Smooth muscle cell (in vitro differentiated cells): ENCODE measurements at regions not wholly inside any gene's neighbourhood (a gene's known extent, or its start where the extent isn't known, plus 50 kb on each side); places are given as distances from the start of the nearest gene placed in this dataset.
A peak's percentile ranks its signal among the peaks of the same experiment; 100 is the strongest.

Source experiments
- DNase-seq: peaks from one replicate; lab custom pipeline; 2025; ENCODE audit not compliant: unreplicated experiment; lab: John Stamatoyannopoulos, UW
- H2AFZ ChIP-seq: fragments of 200-600 bp; sonication (generic); 2 replicates; pipeline ENCODE4 v1.6.0; 2016; ENCODE audit warnings: antibody characterized with exemption, low read depth, mild to moderate bottlenecking
- H3F3A ChIP-seq: fragments of 200-600 bp; sonication (generic); 2 replicates; pipeline ENCODE4 v1.6.0; 2017; ENCODE audit warnings: antibody characterized with exemption, low read depth
- H3K27ac ChIP-seq: fragments of 200-600 bp; sonication (generic); 2 replicates; pipeline ENCODE4 v1.5.1; 2016; ENCODE audit warnings: low read depth, mild to moderate bottlenecking
- H3K27me3 ChIP-seq: fragments of 200-600 bp; sonication (generic); 2 replicates; pipeline ENCODE4 v1.6.1; 2016; ENCODE audit warnings: low read depth, mild to moderate bottlenecking
- H3K36me3 ChIP-seq: fragments of 200-600 bp; sonication (generic); 2 replicates; pipeline ENCODE4 v1.5.1; 2016; ENCODE audit warnings: low read depth
- H3K4me1 ChIP-seq: fragments of 200-600 bp; sonication (generic); 2 replicates; pipeline ENCODE4 v1.5.1; 2016; ENCODE audit warnings: low read depth
- H3K4me2 ChIP-seq: fragments of 200-600 bp; sonication (generic); 2 replicates; pipeline ENCODE4 v1.6.0; 2016; ENCODE audit warnings: mild to moderate bottlenecking
- H3K4me3 ChIP-seq: fragments of 200-600 bp; sonication (generic); 2 replicates; pipeline ENCODE4 v1.5.1; 2016; ENCODE audit warnings: mild to moderate bottlenecking
- H3K79me2 ChIP-seq: fragments of 200-600 bp; sonication (generic); 2 replicates; pipeline ENCODE4 v1.6.0; 2016; ENCODE audit warnings: low read depth, mild to moderate bottlenecking
- H3K9ac ChIP-seq: fragments of 200-600 bp; sonication (generic); 2 replicates; pipeline ENCODE4 v1.6.0; 2016; ENCODE audit warnings: low read depth
- H3K9me3 ChIP-seq: fragments of 200-600 bp; sonication (generic); replicated peaks from 2 replicates; pipeline ENCODE4 v1.5.1; 2016; ENCODE audit warnings: low read depth
- H4K20me1 ChIP-seq: fragments of 200-600 bp; sonication (generic); 2 replicates; pipeline ENCODE4 v1.6.0; 2016; ENCODE audit warnings: low read depth
- CTCF ChIP-seq: fragments of 200-600 bp; sonication (generic); IDR thresholded peaks from 2 replicates; pipeline ENCODE4 v1.5.1; 2017; ENCODE audit warnings: borderline replicate concordance, mild to moderate bottlenecking, antibody characterized with exemption; ENCODE audit not compliant: insufficient read depth, poor library complexity, severe bottlenecking
- WGBS: methylation state at CpG from one replicate; pipeline ENCODE4 v1.1.7; 2016; ENCODE audit warnings: low lambda C conversion rate; 5-methylcytosine and 5-hydroxymethylcytosine counted together

GRCh38 chr10:63716016-63716580, 194.9 kb downstream of the REEP3 start:
- no peak overlapping the region for H3K27ac ChIP-seq
- no peaks in the 10 kb centered on the region for H3K36me3 ChIP-seq
- no peaks in the 10 kb centered on the region for H3K79me2 ChIP-seq
- no peak overlapping the region for H3K9ac ChIP-seq
- no peak overlapping the region for H3K4me3 ChIP-seq
- TF ChIP-seq CTCF: no peak
- 90% methylated on average over 4 of the region's 4 CpGs for WGBS
- no peaks in the 10 kb centered on the region for H3K9me3 ChIP-seq
- no peak overlapping the region for H2AFZ ChIP-seq
- H3K4me1 ChIP-seq: peaks cover 37% of the 10 kb centered on the region
- H3K27me3 ChIP-seq: no peaks in the 10 kb centered on the region
- H4K20me1 ChIP-seq: no peaks in the 10 kb centered on the region
- no peak for DNase-seq
- H3F3A ChIP-seq: peaks cover 21% of the 10 kb centered on the region
- H3K4me2 ChIP-seq: no peak overlapping the region

- Histone ChIP-seq H2AFZ (no peak overlapping the region), H3K27me3 (no peaks in the 10 kb centered on the region), H3K79me2 (no peaks in the 10 kb centered on the region), H3K9ac (no peak overlapping the region), H3K4me2 (no peak overlapping the region), H3K27ac (no peak overlapping the region), H3K9me3 (no peaks in the 10 kb centered on the region), H3K4me1 (peaks cover 27% of the 10 kb centered on the region), H3K36me3 (no peaks in the 10 kb centered on the region), H3F3A (peaks cover 16% of the 10 kb centered on the region), H3K4me3 (no peak overlapping the region), H4K20me1 (no peaks in the 10 kb centered on the region)
- 90% methylated on average over 11 of the region's 11 CpGs for WGBS
- no peak for DNase-seq
- TF ChIP-seq CTCF: no peak
Observed at GRCh38 chr10:63717027-63717715, 196.0 kb downstream of the REEP3 start.

GRCh38 chr10:63718006-63718405, 196.8 kb downstream of the REEP3 start:
- WGBS: 70% methylated on average over 4 of the region's 4 CpGs
- no peak overlapping the region for H3K4me3 ChIP-seq
- H3K9me3 ChIP-seq: no peaks in the 10 kb centered on the region
- no peaks in the 10 kb centered on the region for H3K36me3 ChIP-seq
- no peak overlapping the region for H3K4me2 ChIP-seq
- H3K79me2 ChIP-seq: no peaks in the 10 kb centered on the region
- H3K9ac ChIP-seq: no peak overlapping the region
- peaks cover 10% of the 10 kb centered on the region for H3F3A ChIP-seq
- H3K4me1 ChIP-seq: peaks cover 18% of the 10 kb centered on the region
- no peaks in the 10 kb centered on the region for H4K20me1 ChIP-seq
- no peak overlapping the region for H3K27ac ChIP-seq
- no peak for TF ChIP-seq CTCF
- peak overlapping the region; percentile 44 for H2AFZ ChIP-seq
- no peak for DNase-seq
- H3K27me3 ChIP-seq: no peaks in the 10 kb centered on the region

GRCh38 chr10:63718421-63718820, 197.2 kb downstream of the REEP3 start:
- H3K4me1 ChIP-seq: peaks cover 14% of the 10 kb centered on the region
- no peak for DNase-seq
- H3K4me3 ChIP-seq: no peak overlapping the region
- no peak overlapping the region for H3K27ac ChIP-seq
- no peaks in the 10 kb centered on the region for H3K27me3 ChIP-seq
- peaks cover 6% of the 10 kb centered on the region for H3F3A ChIP-seq
- no peaks in the 10 kb centered on the region for H3K79me2 ChIP-seq
- H3K9me3 ChIP-seq: no peaks in the 10 kb centered on the region
- H3K4me2 ChIP-seq: no peak overlapping the region
- H3K9ac ChIP-seq: no peak overlapping the region
- no peak for TF ChIP-seq CTCF
- H4K20me1 ChIP-seq: no peaks in the 10 kb centered on the region
- 93% methylated on average over 7 of the region's 7 CpGs for WGBS
- H3K36me3 ChIP-seq: no peaks in the 10 kb centered on the region
- H2AFZ ChIP-seq: peak overlapping the region; percentile 44
